Stimulated activated CD4-positive, alpha-beta T cell treated with anti-CD3 and anti-CD28 coated beads, Interleukin-15, amount 100 ng/mL, for 24 hours (primary cell): ENCODE measurements at regions not wholly inside any gene's neighbourhood (a gene's known extent, or its start where the extent isn't known, plus 50 kb on each side); places are given as distances from the start of the nearest gene placed in this dataset.

Source experiments
- DNase-seq: peaks from one replicate; pipeline ENCODE4 v3.0.0-alpha.2; 2020

- DNase-seq, result no peak
Measured at GRCh38 chr2:100767810-100768806, 51.8 kb upstream of the NPAS2 start.
